AG09309 (cell line): ENCODE measurements at regions not wholly inside any gene's neighbourhood (a gene's known extent, or its start where the extent isn't known, plus 50 kb on each side); places are given as distances from the start of the nearest gene placed in this dataset.

Experiments used
- DNase-seq: peaks from one replicate; pipeline ENCODE4 v3.0.0-alpha.2; 2010; ENCODE audit warnings: low read depth
- H3K4me3 ChIP-seq: 2 replicates; pipeline ENCODE4 v1.5.1; 2011; ENCODE audit warnings: mild to moderate bottlenecking, low read depth, low read length, moderate library complexity; ENCODE audit not compliant: control insufficient read depth
- TF ChIP-seq, protein P1 (sequence below): IDR thresholded peaks from 2 replicates; pipeline ENCODE4 v1.5.1; 2011; ENCODE audit warnings: mild to moderate bottlenecking, low read depth, low read length, inconsistent platforms; ENCODE audit not compliant: insufficient read depth, control insufficient read depth; ENCODE audit errors: missing control alignments

DNA sequence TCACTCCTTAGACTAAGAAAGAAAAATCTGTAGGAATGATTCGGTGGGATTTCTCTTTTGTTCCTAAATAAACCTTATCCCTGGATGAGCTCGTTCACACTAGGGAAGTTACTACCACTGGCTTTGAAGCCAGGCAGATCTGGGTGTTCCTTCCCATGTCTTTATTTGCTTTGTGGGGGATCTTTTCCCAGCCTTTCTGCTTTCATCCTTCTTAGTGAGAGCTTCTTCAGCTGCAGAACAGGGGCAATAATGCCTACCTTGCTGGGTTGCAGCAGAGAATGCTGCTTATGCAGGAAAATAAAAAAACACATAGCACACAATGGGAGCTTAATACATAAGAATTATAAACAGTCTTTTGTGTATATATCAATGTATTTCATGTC is 292.1 kb downstream of the SOX11 start:
- TF ChIP-seq, protein P1, sequence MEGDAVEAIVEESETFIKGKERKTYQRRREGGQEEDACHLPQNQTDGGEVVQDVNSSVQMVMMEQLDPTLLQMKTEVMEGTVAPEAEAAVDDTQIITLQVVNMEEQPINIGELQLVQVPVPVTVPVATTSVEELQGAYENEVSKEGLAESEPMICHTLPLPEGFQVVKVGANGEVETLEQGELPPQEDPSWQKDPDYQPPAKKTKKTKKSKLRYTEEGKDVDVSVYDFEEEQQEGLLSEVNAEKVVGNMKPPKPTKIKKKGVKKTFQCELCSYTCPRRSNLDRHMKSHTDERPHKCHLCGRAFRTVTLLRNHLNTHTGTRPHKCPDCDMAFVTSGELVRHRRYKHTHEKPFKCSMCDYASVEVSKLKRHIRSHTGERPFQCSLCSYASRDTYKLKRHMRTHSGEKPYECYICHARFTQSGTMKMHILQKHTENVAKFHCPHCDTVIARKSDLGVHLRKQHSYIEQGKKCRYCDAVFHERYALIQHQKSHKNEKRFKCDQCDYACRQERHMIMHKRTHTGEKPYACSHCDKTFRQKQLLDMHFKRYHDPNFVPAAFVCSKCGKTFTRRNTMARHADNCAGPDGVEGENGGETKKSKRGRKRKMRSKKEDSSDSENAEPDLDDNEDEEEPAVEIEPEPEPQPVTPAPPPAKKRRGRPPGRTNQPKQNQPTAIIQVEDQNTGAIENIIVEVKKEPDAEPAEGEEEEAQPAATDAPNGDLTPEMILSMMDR, result no peak
- no peak for DNase-seq
- H3K4me3 ChIP-seq, result no peak overlapping the region

DNA sequence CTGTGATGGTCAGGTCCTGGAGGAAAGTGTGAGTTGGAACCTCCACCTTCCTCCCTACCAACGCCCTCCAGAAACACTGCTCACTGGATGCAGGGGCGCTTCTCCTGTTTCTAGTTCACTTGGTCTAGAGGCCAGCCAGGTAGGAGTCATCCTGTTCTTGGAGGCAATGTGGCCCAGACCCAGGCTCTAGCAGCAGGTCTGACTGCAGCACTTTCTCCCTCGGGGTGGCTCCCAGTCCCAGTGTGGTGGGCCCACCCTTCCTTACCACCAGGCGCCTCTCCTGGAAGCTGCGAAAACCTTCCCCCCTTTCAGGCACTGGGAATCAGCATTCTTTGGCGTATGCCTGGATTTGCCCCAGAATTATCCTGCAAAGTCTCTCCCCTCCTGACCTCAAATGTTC is 292.8 kb downstream of the SOX11 start:
- no peak for DNase-seq
- no peak overlapping the region for H3K4me3 ChIP-seq
- TF ChIP-seq, protein P1, result no peak

DNA sequence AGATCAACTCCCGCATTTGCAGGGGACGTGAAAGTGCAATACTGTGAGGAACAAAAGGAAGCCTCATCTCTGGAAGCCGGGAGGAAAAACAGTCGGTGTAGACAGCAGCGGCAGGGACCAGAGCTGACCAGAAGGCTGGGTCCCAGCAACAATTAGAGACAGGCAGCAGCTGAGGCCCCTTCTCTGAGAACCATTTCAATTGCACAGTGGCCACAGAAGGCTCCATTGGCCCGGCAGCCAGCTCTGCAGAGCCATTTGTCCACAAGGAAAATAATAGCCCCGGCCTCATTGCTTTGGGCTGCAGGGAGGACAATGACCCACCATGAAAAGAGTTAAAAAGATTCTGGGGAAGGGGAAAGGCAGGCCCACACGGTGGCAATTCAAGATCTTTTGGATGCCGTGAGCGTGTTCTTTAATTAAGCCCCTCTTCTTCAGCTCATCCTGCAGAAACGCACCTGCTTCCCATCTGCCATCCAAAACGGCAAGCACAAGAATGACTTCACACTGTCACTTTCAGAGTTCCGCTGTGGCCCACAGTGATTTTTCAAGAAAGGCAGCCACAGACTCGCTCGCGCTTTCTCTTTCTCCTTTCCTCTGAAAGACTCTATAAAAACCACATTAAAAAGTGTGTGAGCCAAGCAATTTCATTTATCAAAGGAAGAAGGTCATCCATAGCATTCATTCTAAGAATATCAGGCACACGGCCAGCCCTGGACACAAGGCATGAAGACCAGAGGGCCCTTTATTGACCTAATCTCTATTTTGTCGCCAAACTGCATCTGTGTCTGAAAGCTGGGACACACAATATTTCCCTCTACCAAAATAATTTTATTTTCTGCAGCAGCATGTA is 293.6 kb downstream of the SOX11 start:
- TF ChIP-seq, protein P1, result no peak
- no peak overlapping the region for H3K4me3 ChIP-seq
- DNase-seq, result no peak

DNA sequence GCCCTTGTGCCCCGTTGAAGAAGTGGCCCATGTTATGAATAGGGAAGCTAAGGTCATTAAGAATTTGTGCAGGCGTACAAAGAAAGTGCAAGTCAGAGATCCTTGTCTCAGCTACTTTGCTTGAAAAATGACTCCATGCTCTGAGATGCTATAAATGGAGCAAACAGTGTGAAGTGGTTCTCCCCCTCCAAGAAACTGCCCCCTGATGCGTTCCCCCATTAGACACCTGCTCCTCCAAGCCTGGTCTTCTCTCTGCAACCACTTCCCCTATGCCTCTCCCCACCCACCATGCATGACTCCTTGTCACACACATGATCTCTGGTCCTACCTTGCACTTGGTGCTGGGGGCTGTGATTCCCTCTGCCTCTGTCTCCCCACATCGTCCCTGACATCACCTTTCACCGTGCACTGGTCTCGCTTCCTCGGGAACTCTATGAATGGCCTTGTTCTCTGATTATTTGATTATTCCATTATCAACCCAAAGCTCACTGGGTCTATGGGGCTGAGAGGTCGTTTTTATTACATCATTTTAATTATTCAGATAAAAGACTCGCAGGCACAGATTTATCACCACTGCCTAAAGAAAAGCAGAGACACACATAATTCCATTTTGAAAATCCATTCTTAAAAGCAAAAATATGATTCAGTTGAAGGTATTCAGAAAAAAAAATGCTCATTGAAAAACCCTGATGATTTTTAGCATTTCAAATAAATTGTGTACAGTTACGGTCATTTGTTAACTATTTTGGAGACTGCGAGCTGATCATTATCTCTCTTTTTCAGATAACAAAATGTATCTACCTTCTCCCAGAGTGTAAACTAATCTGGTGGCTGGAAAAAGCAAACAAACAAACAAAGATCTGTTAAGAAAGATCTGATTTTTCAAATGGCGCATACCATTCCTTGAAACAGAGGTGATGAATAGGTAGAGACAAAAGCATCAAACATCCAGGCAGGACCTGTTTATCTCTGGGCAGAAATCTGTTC is 294.9 kb downstream of the SOX11 start:
- H3K4me3 ChIP-seq, result no peak overlapping the region
- TF ChIP-seq, protein P1, result no peak

DNA sequence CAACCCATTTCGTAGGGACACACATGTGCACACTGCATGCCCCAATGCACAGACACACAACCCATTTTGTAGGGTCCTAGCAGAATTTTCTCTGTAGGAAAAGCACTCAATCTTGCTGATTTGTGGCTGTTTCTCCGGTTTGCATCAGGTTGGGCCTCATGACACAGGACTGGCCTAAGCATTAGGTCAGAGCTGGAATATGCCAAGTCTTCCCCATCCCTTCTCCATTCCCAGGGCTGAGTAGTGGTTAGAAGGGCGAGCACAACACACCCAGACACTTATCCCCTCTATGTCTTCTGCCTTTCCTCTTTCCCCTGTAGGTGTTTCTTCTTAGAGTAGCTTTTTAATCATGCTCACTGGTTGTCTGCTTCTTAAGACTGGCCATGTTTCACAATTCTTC is 295.9 kb downstream of the SOX11 start:
- DNase-seq, result no peak
- no peak overlapping the region for H3K4me3 ChIP-seq

More for the DNA sequence above, 294.9 kb downstream of the SOX11 start:
- no peak for DNase-seq

DNA sequence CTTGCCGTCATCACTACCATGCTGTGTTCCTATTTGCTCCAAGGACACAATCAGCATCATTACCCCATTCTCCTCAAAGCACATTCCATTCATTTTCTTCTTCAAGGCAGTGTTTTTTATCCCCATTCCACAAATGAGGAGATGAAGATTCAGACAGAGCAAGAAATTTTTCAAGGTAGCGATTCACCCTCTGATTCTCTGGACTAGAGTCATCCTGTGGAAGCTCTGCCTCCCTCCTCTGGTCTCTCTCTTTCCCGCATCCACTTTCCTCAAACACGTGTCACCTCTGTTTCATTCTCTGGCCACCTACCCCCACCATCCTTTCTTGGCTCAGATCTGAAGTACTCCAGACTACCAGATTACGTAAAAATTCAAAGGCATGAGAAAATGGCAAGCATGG is 297.9 kb downstream of the SOX11 start:
- DNase-seq, result no peak
- TF ChIP-seq, protein P1, result no peak
- no peak overlapping the region for H3K4me3 ChIP-seq

More for the DNA sequence above, 295.9 kb downstream of the SOX11 start:
- TF ChIP-seq, protein P1, result no peak
